ENCODE measurements at regions not wholly inside any gene's neighbourhood (a gene's known extent, or its start where the extent isn't known, plus 50 kb on each side); places are given as distances from the start of the nearest gene placed in this dataset.

DNA sequence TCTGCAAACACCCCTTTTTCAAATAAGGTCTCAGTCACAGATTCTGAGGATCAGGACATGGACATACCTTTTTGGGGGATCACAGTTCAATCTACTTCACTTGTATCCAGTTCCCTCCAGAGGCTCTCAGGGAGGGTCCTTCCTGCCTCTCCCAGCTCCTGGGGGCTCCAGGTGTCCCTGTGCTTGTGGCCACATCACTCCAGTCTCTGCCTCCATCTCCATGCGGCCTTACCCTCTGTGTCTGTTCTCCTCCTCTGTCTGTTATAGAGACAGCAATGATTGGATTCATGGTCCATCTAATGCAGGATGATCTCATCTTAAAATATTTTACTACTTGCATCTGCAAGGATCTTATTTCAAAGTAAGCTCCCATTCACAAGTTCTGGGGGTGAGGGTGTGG is 269.6 kb downstream of the ASMT start:
- TF ChIP-seq, protein P1, sequence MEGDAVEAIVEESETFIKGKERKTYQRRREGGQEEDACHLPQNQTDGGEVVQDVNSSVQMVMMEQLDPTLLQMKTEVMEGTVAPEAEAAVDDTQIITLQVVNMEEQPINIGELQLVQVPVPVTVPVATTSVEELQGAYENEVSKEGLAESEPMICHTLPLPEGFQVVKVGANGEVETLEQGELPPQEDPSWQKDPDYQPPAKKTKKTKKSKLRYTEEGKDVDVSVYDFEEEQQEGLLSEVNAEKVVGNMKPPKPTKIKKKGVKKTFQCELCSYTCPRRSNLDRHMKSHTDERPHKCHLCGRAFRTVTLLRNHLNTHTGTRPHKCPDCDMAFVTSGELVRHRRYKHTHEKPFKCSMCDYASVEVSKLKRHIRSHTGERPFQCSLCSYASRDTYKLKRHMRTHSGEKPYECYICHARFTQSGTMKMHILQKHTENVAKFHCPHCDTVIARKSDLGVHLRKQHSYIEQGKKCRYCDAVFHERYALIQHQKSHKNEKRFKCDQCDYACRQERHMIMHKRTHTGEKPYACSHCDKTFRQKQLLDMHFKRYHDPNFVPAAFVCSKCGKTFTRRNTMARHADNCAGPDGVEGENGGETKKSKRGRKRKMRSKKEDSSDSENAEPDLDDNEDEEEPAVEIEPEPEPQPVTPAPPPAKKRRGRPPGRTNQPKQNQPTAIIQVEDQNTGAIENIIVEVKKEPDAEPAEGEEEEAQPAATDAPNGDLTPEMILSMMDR (IDR thresholded peaks at IDR 0.05) = no peak
- no peak for TF ChIP-seq POLR2A (IDR thresholded peaks at IDR 0.05)
- no peak for TF ChIP-seq EP300 (IDR thresholded peaks at IDR 0.05)
